HCT116 (cell line): ENCODE measurements at regions not wholly inside any gene's neighbourhood (a gene's known extent, or its start where the extent isn't known, plus 50 kb on each side); places are given as distances from the start of the nearest gene placed in this dataset.

ENCODE experiments used
- ATAC-seq: fragments of 200-7000 bp; cut with Tn5 transposase; 2 replicates; pipeline ENCODE4 v1.9.1; 2020; ENCODE audit warnings: mild to moderate bottlenecking, moderate library complexity
- BruUV-seq: library from RNA; stranded (reverse); fragments of 400-500 nt; replicated peaks from 2 replicates; lab custom pipeline; 2021; lab: Mats Ljungman, UMichigan
- CTCF ChIA-PET: fragments of 300-600 bp; sonication (Branson Sonifier 250); formaldehyde crosslinking; loops from one replicate; lab custom pipeline; 2021; ENCODE audit warnings: antibody characterized with exemption; lab: Charles Lee
- POLR2A ChIA-PET: fragments of 300-600, 350-600 bp; sonication (Branson Sonifier 250); formaldehyde crosslinking; loops from one replicate; lab custom pipeline; 2021; ENCODE audit warnings: antibody characterized with exemption; lab: Charles Lee
- RAD21 ChIA-PET, 2 experiments: fragments of 300-600 bp; sonication (Branson Sonifier 250); formaldehyde crosslinking; loops; one replicate each; lab custom pipeline; 2023; ENCODE audit warnings: low total read pairs in 2 of 2; ENCODE audit not compliant: uncharacterized antibody in 2 of 2, unreplicated experiment in 2 of 2, low non-redundant PET in 1 of 2; lab: Charles Lee
- DNase-seq: peaks from one replicate; pipeline ENCODE4 v3.0.0-alpha.2; 2010; ENCODE audit warnings: low read depth, low spot score
- H2AFZ ChIP-seq: fragments of 200-600 bp; shearing (Covaris generic), sonication (generic); 2 replicates; pipeline ENCODE4 v1.6.1; 2017; ENCODE audit warnings: low read depth, mixed run types, mixed read lengths, antibody characterized with exemption, low read length; ENCODE audit not compliant: poor library complexity, severe bottlenecking
- H3K27ac ChIP-seq: 2 replicates; pipeline ENCODE4 v1.5.1; 2012; ENCODE audit warnings: low read depth, low read length
- H3K27me3 ChIP-seq: fragments of 200-600 bp; sonication (generic); 2 replicates; pipeline ENCODE4 v1.6.1; 2016; ENCODE audit warnings: mixed run types, low read length, mixed read lengths; ENCODE audit not compliant: insufficient read depth
- H3K36me3 ChIP-seq, 2 experiments: fragments of 200-500 bp in 1 of 2; fragments of 200-600 bp in 1 of 2; sonication (Bioruptor generic) in 1 of 2; sonication (generic) in 1 of 2; 2 replicates each; pipeline versions ENCODE4 v1.5.1 to v1.6.1; 2014 to 2016; ENCODE audit warnings: low read length in 2 of 2, inconsistent platforms in 1 of 2, mixed read lengths in 1 of 2, mixed run types in 1 of 2; ENCODE audit not compliant: insufficient read depth in 2 of 2, control insufficient read depth in 1 of 2
- H3K4me1 ChIP-seq, 2 experiments: fragments of 200-600 bp in 1 of 2; sonication (generic) in 1 of 2; 2 replicates each; pipeline versions ENCODE4 v1.5.1 to v1.6.1; 2012 to 2017; ENCODE audit warnings: low read length in 2 of 2, inconsistent platforms in 1 of 2, mild to moderate bottlenecking in 1 of 2, mixed read lengths in 1 of 2, mixed run types in 1 of 2, moderate library complexity in 1 of 2; ENCODE audit not compliant: insufficient read depth in 2 of 2, control insufficient read depth in 1 of 2
- H3K4me2 ChIP-seq: fragments of 200-600 bp; sonication (generic); 2 replicates; pipeline ENCODE4 v1.6.1; 2017; ENCODE audit warnings: mixed run types, low read length, mixed read lengths
- H3K4me3 ChIP-seq, 2 experiments: fragments of 200-600 bp in 1 of 2; sonication (generic) in 1 of 2; replicated peaks in 1 of 2; 2 replicates each; pipeline ENCODE4 v1.5.1; 2011 to 2016; ENCODE audit warnings: low read length in 2 of 2, control low read depth in 1 of 2, low read depth in 1 of 2, mild to moderate bottlenecking in 1 of 2, mixed read lengths in 1 of 2, mixed run types in 1 of 2
- H3K79me2 ChIP-seq: fragments of 200-600 bp; sonication (generic); 2 replicates; pipeline ENCODE4 v1.6.1; 2017; ENCODE audit warnings: mild to moderate bottlenecking, mixed run types, low read length, moderate library complexity, mixed read lengths; ENCODE audit not compliant: insufficient read depth
- H3K9ac ChIP-seq: fragments of 200-600 bp; sonication (generic); 2 replicates; pipeline ENCODE4 v1.6.1; 2016; ENCODE audit warnings: low read length, mixed read lengths
- H3K9me2 ChIP-seq: fragments of 200-600 bp; sonication (generic), shearing (Covaris generic); 2 replicates; pipeline ENCODE4 v1.6.1; 2017; ENCODE audit warnings: mixed run types, mild to moderate bottlenecking, moderate library complexity; ENCODE audit not compliant: insufficient read depth
- H3K9me3 ChIP-seq, 2 experiments: fragments of 200-500 bp in 1 of 2; fragments of 200-600 bp in 1 of 2; sonication (Bioruptor generic) in 1 of 2; sonication (generic) in 1 of 2; 2 replicates each; pipeline ENCODE4 v1.6.1; 2014 to 2017; ENCODE audit warnings: low read length in 2 of 2, mixed read lengths in 2 of 2, inconsistent platforms in 1 of 2, low read depth in 1 of 2, mild to moderate bottlenecking in 1 of 2, mixed run types in 1 of 2, moderate library complexity in 1 of 2; ENCODE audit not compliant: control insufficient read depth in 1 of 2, insufficient read depth in 1 of 2
- H4K20me1 ChIP-seq: fragments of 200-600 bp; sonication (generic), shearing (Covaris generic); 2 replicates; pipeline ENCODE4 v1.6.1; 2017; ENCODE audit warnings: mixed run types, mild to moderate bottlenecking, moderate library complexity; ENCODE audit not compliant: insufficient read depth
- ATF3 ChIP-seq: IDR thresholded peaks from 2 replicates; pipeline ENCODE4 v1.6.1; 2012
- CBX3 ChIP-seq: IDR thresholded peaks from 2 replicates; pipeline ENCODE4 v1.6.1; 2012; ENCODE audit warnings: low read depth
- CEBPB ChIP-seq: IDR thresholded peaks from 2 replicates; pipeline ENCODE4 v1.6.1; 2012; ENCODE audit warnings: low read depth
- CTCF ChIP-seq, 3 experiments: fragments of 200-600 bp in 1 of 3; sonication (generic) in 1 of 3; IDR thresholded peaks in 2 of 3; conservative IDR thresholded peaks in 1 of 3; 2 replicates each; pipeline ENCODE4 v1.5.1; 2012 to 2017; ENCODE audit warnings: low read depth in 2 of 3, low read length in 2 of 3, antibody characterized with exemption in 1 of 3, borderline replicate concordance in 1 of 3, control low read depth in 1 of 3, mild to moderate bottlenecking in 1 of 3, mixed read lengths in 1 of 3, mixed run types in 1 of 3, moderate library complexity in 1 of 3; ENCODE audit not compliant: insufficient read depth in 1 of 3
- EGR1 ChIP-seq: IDR thresholded peaks from 2 replicates; pipeline ENCODE4 v1.6.1; 2012; ENCODE audit warnings: low read depth
- EZH2 ChIP-seq: fragments of 200-600 bp; sonication (generic); IDR thresholded peaks from 2 replicates; pipeline ENCODE4 v1.6.1; 2017; ENCODE audit warnings: antibody characterized with exemption, mixed run types
- FOSL1 ChIP-seq: IDR thresholded peaks from 2 replicates; pipeline ENCODE4 v1.6.1; 2012; ENCODE audit warnings: low read depth
- JUND ChIP-seq: IDR thresholded peaks from 2 replicates; pipeline ENCODE4 v1.6.1; 2012
- POLR2A ChIP-seq: IDR thresholded peaks from 2 replicates; pipeline ENCODE4 v1.7.0; 2011; ENCODE audit warnings: borderline replicate concordance; ENCODE audit not compliant: insufficient read depth, insufficient read length; ENCODE audit errors: extremely low read depth
- POLR2AphosphoS5 ChIP-seq: IDR thresholded peaks from 2 replicates; pipeline ENCODE4 v1.6.1; 2011; ENCODE audit warnings: mild to moderate bottlenecking, low read depth, low read length, moderate library complexity
- RAD21 ChIP-seq: IDR thresholded peaks from 2 replicates; pipeline ENCODE4 v1.6.1; 2012; ENCODE audit warnings: low read depth, mild to moderate bottlenecking
- SP1 ChIP-seq: IDR thresholded peaks from 2 replicates; pipeline ENCODE4 v1.6.1; 2012; ENCODE audit warnings: low read depth
- SRF ChIP-seq: IDR thresholded peaks from 2 replicates; pipeline ENCODE4 v1.6.1; 2012; ENCODE audit warnings: low read depth
- TCF7L2 ChIP-seq: IDR thresholded peaks from 2 replicates; pipeline ENCODE4 v1.7.0; 2011; ENCODE audit warnings: borderline replicate concordance, inconsistent platforms; ENCODE audit not compliant: insufficient read depth, insufficient read length; ENCODE audit errors: extremely low read depth
- ZNF274 ChIP-seq: fragments of 200-500 bp; sonication (Bioruptor generic); IDR thresholded peaks from 2 replicates; pipeline ENCODE4 v1.6.1; 2014; ENCODE audit warnings: mild to moderate bottlenecking, low read depth, low read length, inconsistent platforms
- intact Hi-C: fragments of 100-400 bp; cut with micrococcal nuclease; formaldehyde crosslinking; loops from 2 replicates; pipeline ENCODE4 v1.10.0; 2022

- DNase-seq, result no peak
- Histone ChIP-seq H3K36me3 (no peaks in the 10 kb centered on the region), H3K27me3 (no peaks in the 10 kb centered on the region), H3K9ac (no peak overlapping the region), H3K79me2 (no peaks in the 10 kb centered on the region), H3K27ac (no peak overlapping the region), H3K9me2 (no peaks in the 10 kb centered on the region), H3K4me2 (no peak overlapping the region), H3K4me3 (no peak overlapping the region), H4K20me1 (no peaks in the 10 kb centered on the region), H2AFZ (no peak overlapping the region), H3K9me3 (peaks cover 0 to 6% of the 10 kb centered on the region in 2 experiments; a peak in 2 of 4 replicates), H3K4me1 (no peaks in the 10 kb centered on the region)
- ChIA-PET POLR2A (no interaction called here), RAD21 (no interaction called here), CTCF (no interaction called here)
- ATAC-seq, result no peak
- intact Hi-C loops, result no loop called here
- no peak for TF ChIP-seq EGR1
- TF ChIP-seq CBX3, result no peak
- TF ChIP-seq POLR2A, result no peak
- TF ChIP-seq SRF, result no peak
- TF ChIP-seq CEBPB, result no peak
- TF ChIP-seq RAD21, result no peak
- no peak for TF ChIP-seq EZH2
- no peak for TF ChIP-seq ATF3
- no peak for TF ChIP-seq TCF7L2
- TF ChIP-seq FOSL1, result no peak
- no peak for TF ChIP-seq ZNF274
- TF ChIP-seq SP1, result no peak
- TF ChIP-seq POLR2AphosphoS5, result no peak
- no peak for TF ChIP-seq CTCF (IDR thresholded peaks at IDR 0.05 in 2 of 3, conservative IDR thresholded peaks at IDR 0.05 in 1 of 3; ENCODE audit: borderline replicate concordance in 1 of 3, insufficient read depth in 1 of 3, low read depth in 2 of 3, low read length in 2 of 3)
- TF ChIP-seq JUND, result no peak
- BruUV-seq, result no TSS peak
Observed at GRCh38 chr19:29092712-29093552, 120.0 kb downstream of the UQCRFS1 start.
